ENCODE measurements at regions not wholly inside any gene's neighbourhood (a gene's known extent, or its start where the extent isn't known, plus 50 kb on each side); places are given as distances from the start of the nearest gene placed in this dataset.

DNA sequence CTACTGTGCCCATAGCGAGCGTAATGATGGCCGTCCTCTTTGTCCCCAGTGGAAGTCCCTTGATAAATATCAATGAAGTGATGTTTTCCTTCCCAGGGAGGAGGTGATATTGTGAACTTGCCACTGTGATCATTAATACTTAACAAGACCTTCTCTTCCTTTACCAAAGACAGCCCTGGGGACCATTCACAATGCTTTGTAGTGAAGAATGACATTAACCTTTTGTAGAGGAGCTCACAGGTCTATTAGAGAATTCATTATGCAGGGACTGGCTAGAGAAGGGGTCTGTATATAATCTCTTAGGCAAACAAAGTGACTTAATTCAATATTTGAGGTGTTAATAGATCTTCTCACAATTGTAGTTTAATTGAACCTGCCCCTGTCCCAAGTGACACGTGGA, 452.9 kb upstream of the DMAC1 start:
- TF ChIP-seq, protein P1, sequence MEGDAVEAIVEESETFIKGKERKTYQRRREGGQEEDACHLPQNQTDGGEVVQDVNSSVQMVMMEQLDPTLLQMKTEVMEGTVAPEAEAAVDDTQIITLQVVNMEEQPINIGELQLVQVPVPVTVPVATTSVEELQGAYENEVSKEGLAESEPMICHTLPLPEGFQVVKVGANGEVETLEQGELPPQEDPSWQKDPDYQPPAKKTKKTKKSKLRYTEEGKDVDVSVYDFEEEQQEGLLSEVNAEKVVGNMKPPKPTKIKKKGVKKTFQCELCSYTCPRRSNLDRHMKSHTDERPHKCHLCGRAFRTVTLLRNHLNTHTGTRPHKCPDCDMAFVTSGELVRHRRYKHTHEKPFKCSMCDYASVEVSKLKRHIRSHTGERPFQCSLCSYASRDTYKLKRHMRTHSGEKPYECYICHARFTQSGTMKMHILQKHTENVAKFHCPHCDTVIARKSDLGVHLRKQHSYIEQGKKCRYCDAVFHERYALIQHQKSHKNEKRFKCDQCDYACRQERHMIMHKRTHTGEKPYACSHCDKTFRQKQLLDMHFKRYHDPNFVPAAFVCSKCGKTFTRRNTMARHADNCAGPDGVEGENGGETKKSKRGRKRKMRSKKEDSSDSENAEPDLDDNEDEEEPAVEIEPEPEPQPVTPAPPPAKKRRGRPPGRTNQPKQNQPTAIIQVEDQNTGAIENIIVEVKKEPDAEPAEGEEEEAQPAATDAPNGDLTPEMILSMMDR (conservative IDR thresholded peaks at IDR 0.05 in 1 of 2, IDR thresholded peaks at IDR 0.05 in 1 of 2; ENCODE audit: low read depth in 1 of 2, low read length in 2 of 2) = no peak
- no peak for TF ChIP-seq EZH2 (IDR thresholded peaks at IDR 0.05; ENCODE audit: low read length, missing control alignments)
